HG03064 (cell line): ENCODE measurements at regions not wholly inside any gene's neighbourhood (a gene's known extent, or its start where the extent isn't known, plus 50 kb on each side); places are given as distances from the start of the nearest gene placed in this dataset.
"Not testable (repeated sequence)": the region's sequence is repeated elsewhere in the genome, so short reads cannot be mapped to it uniquely, and the experiment has no call there.

ENCODE experiments used
- ATAC-seq: cut with Tn5 transposase; IDR thresholded peaks from one replicate; pipeline ENCODE4 v1.9.1; 2021; ENCODE audit warnings: low read depth; ENCODE audit not compliant: unreplicated experiment

- ATAC-seq = no peak
These were observed 363.8 kb upstream of the SULF2 start for GRCh38 chr20:48148916-48149672.

- ATAC-seq = no peak
These were observed 362.7 kb upstream of the SULF2 start for GRCh38 chr20:48148020-48148419.

- ATAC-seq = no peak
These were observed 362.0 kb upstream of the SULF2 start for GRCh38 chr20:48147311-48147710.

GRCh38 chr20:48146877-48147276 is 361.6 kb upstream of the SULF2 start:
- ATAC-seq = no peak

DNA sequence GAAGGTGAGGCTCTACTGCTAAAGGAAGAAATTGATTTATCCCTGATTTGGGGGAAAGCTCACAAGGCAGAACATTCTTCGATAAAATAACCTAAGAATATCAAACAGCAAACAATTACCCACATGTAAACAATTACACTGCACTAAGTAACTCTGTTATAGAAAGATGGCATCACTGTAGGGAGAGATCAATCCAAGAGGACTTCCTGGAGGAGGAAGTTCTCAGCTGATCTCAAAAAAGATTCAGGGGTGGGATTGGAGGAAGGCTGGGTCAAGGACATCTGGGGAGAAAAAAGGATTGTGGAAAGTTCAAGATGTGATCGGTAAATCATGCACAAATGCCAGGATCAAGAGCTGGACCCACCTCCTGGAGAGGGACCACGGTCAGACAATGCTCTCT is 361.0 kb upstream of the SULF2 start:
- ATAC-seq = no peak

- no peak for ATAC-seq
These were observed 358.3 kb upstream of the SULF2 start for GRCh38 chr20:48143435-48144081.

GRCh38 chr20:48142516-48142773 is 357.2 kb upstream of the SULF2 start:
- no peak for ATAC-seq

DNA sequence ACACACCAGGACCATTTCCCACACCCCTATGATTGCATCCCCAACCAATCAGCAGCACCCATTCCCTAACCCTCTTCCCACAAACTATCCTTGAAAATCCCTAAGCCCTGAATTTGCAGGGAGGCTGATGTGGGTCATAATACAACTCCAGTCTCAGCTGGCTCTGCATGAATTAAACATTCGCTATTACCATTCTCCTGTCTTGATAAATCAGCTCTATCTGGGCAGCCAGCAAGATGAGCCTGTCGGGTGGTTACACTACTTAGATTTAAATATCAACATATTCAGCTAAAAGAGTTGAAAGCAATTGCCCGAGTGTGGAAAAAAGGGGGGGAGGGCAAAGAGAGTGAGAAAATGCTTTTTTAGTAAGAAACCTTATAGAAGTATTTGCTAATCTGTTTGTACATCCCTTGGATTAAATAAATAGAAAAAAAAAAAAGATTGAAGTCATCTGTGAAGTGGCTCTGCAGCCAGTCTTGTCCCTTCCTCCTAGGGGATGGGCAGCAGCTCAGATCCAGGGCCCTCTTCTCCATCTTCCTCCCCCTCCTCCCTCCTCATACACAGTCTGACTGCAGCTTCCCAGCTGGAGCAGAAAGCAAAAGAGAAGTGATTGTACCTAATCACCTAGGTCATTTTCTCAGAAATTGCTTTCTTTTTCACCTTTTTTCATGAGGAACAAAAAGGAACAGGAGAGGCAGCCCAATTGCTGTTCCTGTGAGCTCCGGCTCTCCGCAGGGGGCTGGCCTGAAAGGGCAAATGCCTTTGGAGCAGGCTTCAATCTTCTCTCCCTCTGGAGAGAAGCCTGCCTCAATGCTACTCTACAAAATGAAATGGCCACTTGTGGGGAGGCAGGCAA is 356.6 kb upstream of the SULF2 start:
- ATAC-seq = no peak

DNA sequence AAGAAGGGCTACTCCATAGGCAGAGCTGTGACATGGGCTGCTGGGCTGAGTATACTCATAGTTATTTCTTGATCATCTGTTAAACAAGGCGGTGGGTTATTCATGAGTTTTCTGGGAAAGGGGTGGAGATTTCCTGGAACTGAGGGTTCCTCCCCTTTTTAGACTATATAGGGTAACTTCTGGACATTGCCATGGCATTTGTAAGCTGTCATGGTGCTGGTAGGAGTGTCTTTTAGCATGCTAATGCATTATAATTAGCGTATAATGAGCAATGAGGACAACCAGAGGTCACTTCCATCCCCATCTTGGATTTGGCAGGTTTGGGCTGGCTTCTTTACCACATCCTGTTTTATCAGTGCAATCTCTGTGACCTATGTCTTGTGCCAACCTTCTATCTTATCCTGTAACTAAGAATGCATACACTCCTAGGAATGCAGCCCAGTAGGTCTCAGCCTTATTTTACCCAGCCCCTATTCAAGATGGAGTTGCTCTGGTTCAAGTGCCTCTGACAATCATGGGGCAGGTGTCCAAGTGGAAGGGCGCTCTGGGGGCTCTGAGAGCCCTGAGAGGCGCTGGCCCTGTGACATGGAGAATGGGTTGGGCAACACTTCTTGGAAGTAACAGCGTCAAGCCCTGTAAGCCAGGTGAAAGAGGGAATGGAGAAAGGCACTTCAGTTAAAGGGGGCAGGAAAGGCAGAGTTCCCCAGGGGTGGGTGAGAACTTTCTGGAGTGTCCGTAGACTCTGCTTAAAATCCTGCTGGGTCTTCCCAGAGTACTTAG is 354.2 kb upstream of the SULF2 start:
- ATAC-seq = no peak

DNA sequence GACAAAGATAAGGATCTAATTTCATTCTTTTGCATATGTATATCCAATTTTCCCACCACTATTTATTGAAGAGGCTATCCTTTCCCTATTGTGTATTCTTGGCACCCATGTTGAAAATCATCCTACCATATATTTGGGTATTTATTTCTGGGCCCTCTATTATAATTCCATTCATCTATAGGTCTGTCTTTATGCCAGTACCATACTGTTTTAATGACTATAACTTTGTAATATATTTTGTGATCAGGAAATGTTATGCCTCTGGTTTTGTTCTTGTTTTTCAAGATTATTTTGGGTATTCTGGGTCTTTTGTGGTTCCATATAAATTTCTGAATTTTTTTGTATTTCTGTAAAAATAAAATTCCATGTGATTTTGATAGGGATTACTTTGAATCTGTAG is 347.6 kb upstream of the SULF2 start:
- no peak for ATAC-seq

DNA sequence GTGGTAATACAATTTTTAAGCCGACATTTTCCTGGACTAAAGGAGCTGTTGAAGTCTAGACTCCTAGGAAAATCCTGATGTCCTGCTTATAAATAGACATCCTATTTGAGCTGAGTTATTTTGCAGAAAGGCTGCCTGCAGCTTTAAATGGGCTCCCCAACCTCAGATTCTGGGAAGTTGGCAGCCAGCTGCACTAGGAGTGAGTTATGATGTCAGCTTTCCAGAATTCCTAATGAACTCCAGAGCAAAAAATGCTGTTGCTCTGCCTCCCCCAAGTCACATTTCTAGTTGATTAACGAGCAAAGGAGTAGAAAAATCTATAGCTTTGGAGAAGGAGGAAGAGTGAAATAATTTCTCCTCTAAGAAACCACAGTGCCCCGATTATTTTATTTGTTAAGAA is 346.3 kb upstream of the SULF2 start:
- ATAC-seq = no peak

- ATAC-seq = no peak
These were observed 344.2 kb upstream of the SULF2 start for GRCh38 chr20:48129345-48129942.

- ATAC-seq = no peak
These were observed 343.2 kb upstream of the SULF2 start for GRCh38 chr20:48128436-48128835.

DNA sequence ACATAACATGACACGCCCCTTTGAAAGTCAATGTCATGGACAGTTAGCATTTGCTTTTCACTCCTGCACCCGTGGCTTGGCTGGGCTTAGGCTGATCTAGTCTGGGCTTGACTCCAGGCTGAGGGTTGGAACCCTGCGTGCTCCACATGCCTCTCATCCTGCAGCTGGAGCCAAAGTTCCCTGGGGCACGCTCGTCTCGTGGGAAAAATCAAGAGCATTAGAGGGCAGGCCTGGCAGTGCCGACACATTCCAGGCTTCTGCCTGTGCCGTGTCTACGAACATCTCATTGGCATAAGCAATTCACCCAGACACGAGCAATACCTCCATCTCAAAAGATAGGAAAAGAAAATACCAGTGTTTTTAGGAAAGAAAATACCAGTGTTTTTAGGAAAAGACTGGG is 342.7 kb upstream of the SULF2 start:
- not testable (repeated sequence) for ATAC-seq

DNA sequence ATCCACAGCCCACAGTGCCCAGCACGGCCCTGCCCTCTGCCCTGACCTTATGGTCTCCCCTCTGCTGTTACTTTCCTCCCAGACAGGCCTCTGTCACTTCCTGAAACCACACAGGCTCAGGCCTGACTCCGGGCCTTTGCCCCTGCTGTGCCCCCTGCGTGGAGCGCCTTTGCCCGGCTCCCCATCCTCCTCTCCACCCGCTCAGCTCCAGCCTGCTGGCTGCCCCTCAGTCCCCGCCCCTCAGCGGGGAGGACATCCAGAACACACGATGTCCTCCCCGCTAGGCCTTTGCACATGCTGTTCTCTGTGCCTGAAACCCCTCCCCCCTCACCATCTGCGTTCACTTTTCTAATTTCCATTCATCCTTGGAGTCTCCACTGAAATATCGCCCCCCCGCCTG is 341.9 kb upstream of the SULF2 start:
- not testable (repeated sequence) for ATAC-seq

DNA sequence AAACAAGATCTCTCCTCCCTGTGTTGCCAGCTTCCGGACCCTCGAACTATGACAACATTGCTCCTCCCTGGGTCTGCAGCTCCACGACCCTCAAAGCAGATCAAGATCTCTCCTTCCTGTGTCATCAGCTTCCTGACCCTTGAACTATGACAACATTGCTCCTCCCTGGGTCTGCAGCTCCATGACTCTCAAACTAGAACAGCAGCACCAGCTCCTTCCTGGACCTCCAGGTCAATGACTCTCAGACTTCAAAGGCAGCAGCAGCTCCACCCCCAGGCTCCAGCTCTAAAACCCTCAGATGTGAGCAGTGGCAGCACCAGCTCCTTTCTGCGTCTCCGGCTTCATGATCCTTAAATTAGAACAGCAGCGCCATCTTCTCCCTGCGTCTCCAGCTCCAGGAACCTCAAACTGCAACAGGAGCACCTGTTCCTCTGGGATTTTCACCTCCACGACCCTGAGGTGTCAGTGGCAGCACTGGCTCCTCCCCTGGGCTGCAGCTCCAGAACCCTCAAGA is 341.0 kb upstream of the SULF2 start:
- no peak for ATAC-seq

- ATAC-seq = no peak
These were observed 339.7 kb upstream of the SULF2 start for GRCh38 chr20:48124960-48125359.

- no peak for ATAC-seq
These were observed 339.0 kb upstream of the SULF2 start for GRCh38 chr20:48124181-48124782.

DNA sequence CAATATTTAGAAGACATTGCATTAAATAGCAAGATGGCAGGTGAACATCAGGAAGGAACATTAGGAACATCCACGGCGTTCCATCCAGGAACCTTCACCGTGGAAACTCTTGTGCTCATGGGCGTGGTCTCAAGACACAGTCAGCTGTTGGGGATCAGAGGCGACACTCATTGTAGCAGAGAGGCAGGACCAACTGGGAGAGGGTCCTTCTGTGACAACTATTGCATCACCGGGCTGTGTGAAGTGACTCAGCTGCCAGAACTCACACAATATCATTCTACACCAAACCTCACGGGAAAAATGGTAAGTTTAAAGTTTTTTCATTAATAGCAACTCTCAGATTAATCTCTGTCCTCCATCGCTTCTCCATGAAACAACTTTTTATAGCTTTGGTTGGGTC is 334.8 kb upstream of the SULF2 start:
- ATAC-seq = no peak

- ATAC-seq = not testable (repeated sequence)
These were observed 334.1 kb upstream of the SULF2 start for GRCh38 chr20:48119389-48119788.
